ENCODE measurements at regions not wholly inside any gene's neighbourhood (a gene's known extent, or its start where the extent isn't known, plus 50 kb on each side); places are given as distances from the start of the nearest gene placed in this dataset.

DNA sequence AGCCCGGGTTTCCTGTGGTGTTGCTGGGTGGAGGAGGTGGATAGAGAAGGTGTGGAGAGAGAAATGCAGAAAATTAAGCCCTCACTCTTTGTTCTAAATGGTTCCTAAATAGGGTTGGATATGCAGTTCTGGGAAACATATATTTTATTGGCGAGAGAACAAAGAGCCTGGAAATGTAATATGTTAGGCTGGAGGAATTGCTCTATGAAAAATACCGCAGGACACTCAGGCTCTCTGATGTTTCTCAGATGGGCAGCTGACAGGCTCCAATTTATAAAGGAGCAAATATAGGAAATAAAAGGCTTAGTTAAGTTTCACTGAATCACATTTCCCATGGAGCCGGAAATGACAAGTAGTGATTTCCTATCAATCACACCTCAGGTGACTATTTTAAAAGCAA is 428.0 kb downstream of the TMEM135 start:
- DNase-seq (ENCODE audit: low spot score): no peak
- TF ChIP-seq, protein P1, sequence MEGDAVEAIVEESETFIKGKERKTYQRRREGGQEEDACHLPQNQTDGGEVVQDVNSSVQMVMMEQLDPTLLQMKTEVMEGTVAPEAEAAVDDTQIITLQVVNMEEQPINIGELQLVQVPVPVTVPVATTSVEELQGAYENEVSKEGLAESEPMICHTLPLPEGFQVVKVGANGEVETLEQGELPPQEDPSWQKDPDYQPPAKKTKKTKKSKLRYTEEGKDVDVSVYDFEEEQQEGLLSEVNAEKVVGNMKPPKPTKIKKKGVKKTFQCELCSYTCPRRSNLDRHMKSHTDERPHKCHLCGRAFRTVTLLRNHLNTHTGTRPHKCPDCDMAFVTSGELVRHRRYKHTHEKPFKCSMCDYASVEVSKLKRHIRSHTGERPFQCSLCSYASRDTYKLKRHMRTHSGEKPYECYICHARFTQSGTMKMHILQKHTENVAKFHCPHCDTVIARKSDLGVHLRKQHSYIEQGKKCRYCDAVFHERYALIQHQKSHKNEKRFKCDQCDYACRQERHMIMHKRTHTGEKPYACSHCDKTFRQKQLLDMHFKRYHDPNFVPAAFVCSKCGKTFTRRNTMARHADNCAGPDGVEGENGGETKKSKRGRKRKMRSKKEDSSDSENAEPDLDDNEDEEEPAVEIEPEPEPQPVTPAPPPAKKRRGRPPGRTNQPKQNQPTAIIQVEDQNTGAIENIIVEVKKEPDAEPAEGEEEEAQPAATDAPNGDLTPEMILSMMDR (IDR thresholded peaks at IDR 0.05; ENCODE audit: extremely low read depth, insufficient read depth, missing control alignments): no peak
- in situ Hi-C loops (cut with MboI; ENCODE audit: low pct_unique_long_range_greater_than_20kb, low sequenced_read_pairs, unreplicated experiment): no loop called here

DNA sequence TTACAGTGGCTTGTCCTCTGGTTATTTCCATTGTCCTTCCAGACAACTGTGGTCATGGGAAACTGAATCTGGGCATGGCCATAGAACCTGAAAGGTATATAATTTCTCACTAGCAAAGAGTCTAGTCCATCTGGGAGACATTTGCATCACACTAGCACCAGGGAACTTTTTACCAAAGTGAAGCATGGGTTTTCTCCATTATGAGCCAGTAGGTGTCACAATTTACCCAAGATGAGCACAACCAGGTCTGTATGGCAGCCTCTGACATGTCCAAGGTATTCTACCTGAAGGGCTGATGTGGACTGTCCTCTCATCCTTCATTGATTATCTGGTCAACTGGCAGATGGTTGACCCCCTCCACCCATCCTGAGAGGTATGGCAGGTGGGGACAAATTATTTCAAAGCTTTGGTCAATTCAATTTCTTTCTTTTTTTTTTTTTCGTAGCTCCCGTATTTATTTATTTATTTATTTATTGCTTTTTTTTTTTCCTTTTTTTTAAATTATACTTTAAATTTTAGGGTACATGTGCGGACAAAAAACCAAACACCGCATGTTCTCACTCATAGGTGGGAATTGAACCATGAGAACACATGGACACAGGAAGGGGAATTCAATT is 425.9 kb downstream of the TMEM135 start:
- peak; percentile 20 for DNase-seq (ENCODE audit: low spot score)
- TF ChIP-seq, protein P1 (IDR thresholded peaks at IDR 0.05; ENCODE audit: extremely low read depth, insufficient read depth, missing control alignments): peak; percentile 44
- in situ Hi-C loops (cut with MboI; ENCODE audit: low pct_unique_long_range_greater_than_20kb, low sequenced_read_pairs, unreplicated experiment): no loop called here

DNA sequence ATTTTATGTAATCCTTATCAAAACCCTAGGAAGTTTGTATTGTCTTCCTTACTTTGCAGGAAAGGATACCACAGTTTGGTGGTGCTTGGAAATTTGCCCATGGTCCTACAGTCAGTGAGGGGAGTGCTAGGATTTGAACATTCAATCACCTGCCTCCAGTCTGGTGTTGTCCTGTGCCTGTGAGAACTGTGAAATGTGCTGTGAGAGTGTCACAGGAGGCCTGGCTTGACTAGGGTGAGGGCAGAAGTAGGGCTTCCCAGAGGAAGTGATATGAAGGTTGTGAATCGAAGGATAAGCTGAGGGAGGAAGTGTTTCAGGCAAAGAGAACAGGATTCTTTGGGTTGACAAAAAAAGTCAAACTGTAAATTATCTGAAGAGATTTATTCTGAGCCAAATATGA is 424.4 kb downstream of the TMEM135 start:
- no peak for DNase-seq (ENCODE audit: low spot score)
- TF ChIP-seq, protein P1 (IDR thresholded peaks at IDR 0.05; ENCODE audit: extremely low read depth, insufficient read depth, missing control alignments): no peak
- in situ Hi-C loops (cut with MboI; ENCODE audit: low pct_unique_long_range_greater_than_20kb, low sequenced_read_pairs, unreplicated experiment): no loop called here

DNA sequence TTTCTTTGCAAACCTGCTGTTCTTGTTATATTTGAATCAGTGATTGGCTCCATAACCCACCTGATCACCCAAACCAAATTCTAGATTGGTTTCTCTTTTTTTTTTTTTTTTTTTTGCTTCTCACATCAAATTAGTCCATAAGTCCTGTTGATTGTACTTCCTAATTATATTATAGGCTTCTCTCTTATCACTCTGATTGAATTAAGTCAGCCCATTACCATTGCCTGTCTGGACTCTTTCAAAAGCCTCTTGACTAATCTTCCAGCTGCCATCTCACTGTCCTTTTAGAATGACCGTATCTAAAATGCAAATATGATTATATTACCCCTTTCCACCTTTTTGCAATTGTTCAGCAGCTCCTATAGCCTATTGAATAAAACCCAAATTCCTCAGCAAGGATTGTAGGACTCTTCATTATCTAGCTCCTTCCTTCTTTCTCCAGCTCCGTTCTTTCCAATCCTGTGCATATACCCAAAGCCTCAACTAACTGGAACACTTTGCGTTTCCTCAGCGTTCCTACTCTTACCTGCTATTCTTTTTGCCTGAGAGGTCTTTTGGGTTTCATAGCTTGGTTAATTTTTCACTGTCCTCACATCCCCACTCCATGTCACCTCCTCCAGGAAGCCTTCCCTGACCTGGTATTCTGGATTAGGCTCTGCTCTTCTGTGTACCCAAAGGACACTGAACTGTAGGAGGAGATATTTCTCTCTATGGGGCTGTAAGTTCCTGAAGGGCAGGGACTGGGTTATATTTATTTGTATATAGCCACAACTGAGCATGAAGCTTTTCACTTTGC is 423.3 kb downstream of the TMEM135 start:
- TF ChIP-seq, protein P1 (IDR thresholded peaks at IDR 0.05; ENCODE audit: extremely low read depth, insufficient read depth, missing control alignments): no peak
- DNase-seq (ENCODE audit: low spot score): no peak
- in situ Hi-C loops (cut with MboI; ENCODE audit: low pct_unique_long_range_greater_than_20kb, low sequenced_read_pairs, unreplicated experiment): no loop called here

DNA sequence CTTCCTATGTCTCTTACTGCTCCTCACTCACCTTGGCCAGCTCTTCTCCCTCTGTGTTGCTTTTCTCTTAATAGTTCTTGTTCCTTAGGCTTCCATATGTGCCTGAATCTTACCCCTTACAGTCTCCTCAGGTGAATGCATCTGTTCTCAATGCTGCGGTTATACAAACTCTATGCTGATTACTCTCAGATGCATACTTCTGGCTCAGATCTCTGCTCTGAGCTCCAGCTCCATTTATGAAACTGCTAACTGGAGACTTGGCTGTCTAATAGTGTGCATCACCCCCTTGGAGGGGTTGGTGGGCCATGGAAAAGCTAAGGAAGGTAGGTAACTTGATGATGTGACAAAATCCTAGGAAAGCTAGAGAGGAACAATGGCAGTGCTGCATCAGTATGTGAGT is 422.5 kb downstream of the TMEM135 start:
- TF ChIP-seq, protein P1 (IDR thresholded peaks at IDR 0.05; ENCODE audit: extremely low read depth, insufficient read depth, missing control alignments): no peak
- in situ Hi-C loops (cut with MboI; ENCODE audit: low pct_unique_long_range_greater_than_20kb, low sequenced_read_pairs, unreplicated experiment): no loop called here
- no peak for DNase-seq (ENCODE audit: low spot score)

DNA sequence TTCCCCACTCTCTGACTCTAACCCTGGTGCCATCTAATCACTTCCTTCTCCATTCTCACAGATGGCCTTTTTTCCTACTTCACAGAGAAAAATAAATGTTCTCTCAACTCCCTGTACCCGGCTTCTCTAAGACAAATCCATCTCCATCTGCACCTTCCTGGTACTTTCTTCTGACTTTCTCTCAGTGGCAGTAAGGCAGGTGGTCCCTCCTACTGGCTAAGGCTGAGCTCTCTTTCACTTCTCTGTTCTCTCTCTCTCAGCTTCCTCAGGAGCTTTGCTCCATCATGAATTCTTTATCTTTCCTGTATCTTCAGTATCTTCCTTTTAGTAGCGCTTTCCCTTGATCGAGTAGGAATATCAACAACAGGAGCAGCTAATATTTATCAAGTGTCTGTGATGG is 421.6 kb downstream of the TMEM135 start:
- DNase-seq (ENCODE audit: low spot score): no peak
- in situ Hi-C loops (cut with MboI; ENCODE audit: low pct_unique_long_range_greater_than_20kb, low sequenced_read_pairs, unreplicated experiment): no loop called here
- TF ChIP-seq, protein P1 (IDR thresholded peaks at IDR 0.05; ENCODE audit: extremely low read depth, insufficient read depth, missing control alignments): no peak
